ENCODE measurements at regions not wholly inside any gene's neighbourhood (a gene's known extent, or its start where the extent isn't known, plus 50 kb on each side); places are given as distances from the start of the nearest gene placed in this dataset.

GRCh38 chr2:122172812-122173211 is 417.4 kb downstream of the TSN start (continued):
- no peak for TF ChIP-seq ZNF416 (tag by site-specific recombination; IDR thresholded peaks at IDR 0.05)

GRCh38 chr2:122174061-122174460 is 418.6 kb downstream of the TSN start:
- ChIA-PET CTCF (interaction anchor here (0.6 kb wide), 2 partner anchors 46 to 170 kb away, joined by 3 to 4 read pairs; no protein-coding TSS in a partner anchor), POLR2A (no interaction called here)
- TF ChIP-seq ZNF639 (tag by site-specific recombination; IDR thresholded peaks at IDR 0.05) (no peak), ZFP41 (tag by site-specific recombination; IDR thresholded peaks at IDR 0.05; ENCODE audit: borderline replicate concordance) (no peak), PRDM10 (tag by site-specific recombination; IDR thresholded peaks at IDR 0.05) (no peak), ZBTB44 (tag by site-specific recombination; IDR thresholded peaks at IDR 0.05) (no peak), ZNF544 (tag by site-specific recombination; IDR thresholded peaks at IDR 0.05) (no peak), ZNF777 (tag by site-specific recombination; IDR thresholded peaks at IDR 0.05; ENCODE audit: borderline replicate concordance) (no peak), EGR2 (tag by site-specific recombination; IDR thresholded peaks at IDR 0.05; ENCODE audit: low read depth) (no peak), ZNF280D (tag by site-specific recombination; IDR thresholded peaks at IDR 0.05) (no peak), YY1 (tag by site-specific recombination; IDR thresholded peaks at IDR 0.05) (no peak), ZNF175 (tag by site-specific recombination; IDR thresholded peaks at IDR 0.05) (no peak), ZNF423 (tag by site-specific recombination; IDR thresholded peaks at IDR 0.05) (no peak), ZNF548 (tag by site-specific recombination; IDR thresholded peaks at IDR 0.05) (no peak), ZNF394 (tag by site-specific recombination; IDR thresholded peaks at IDR 0.05; ENCODE audit: borderline replicate concordance) (no peak), ZNF785 (tag by site-specific recombination; IDR thresholded peaks at IDR 0.05) (no peak), AEBP2 (tag by site-specific recombination; IDR thresholded peaks at IDR 0.05; ENCODE audit: borderline replicate concordance) (no peak), ZNF658 (tag by site-specific recombination; IDR thresholded peaks at IDR 0.05) (no peak)
- no peaks in the 10 kb centered on the region for H3K4me1 ChIP-seq (ENCODE audit: control insufficient read depth, insufficient read depth, low read length)
- no peaks in the 10 kb centered on the region for H3K36me3 ChIP-seq (ENCODE audit: control insufficient read depth in 2 of 2, insufficient read depth in 1 of 2, low read length in 2 of 2)
- no peak overlapping the region for H3K4me3 ChIP-seq (ENCODE audit: low read depth, low read length)
- H3K27ac ChIP-seq (ENCODE audit: extremely low read depth, low read depth, low read length): no peak overlapping the region
- no peaks in the 10 kb centered on the region for H3K9me3 ChIP-seq (ENCODE audit: control insufficient read depth, insufficient read depth, low read depth, low read length)
